NCI-H82 treated with DMSO at 0.1 percent for 48 hours (cell line): ENCODE measurements at regions not wholly inside any gene's neighbourhood (a gene's known extent, or its start where the extent isn't known, plus 50 kb on each side); places are given as distances from the start of the nearest gene placed in this dataset.

ENCODE experiments used
- DNase-seq: peaks from one replicate; lab custom pipeline; 2025; ENCODE audit not compliant: unreplicated experiment; lab: John Stamatoyannopoulos, UW

DNA sequence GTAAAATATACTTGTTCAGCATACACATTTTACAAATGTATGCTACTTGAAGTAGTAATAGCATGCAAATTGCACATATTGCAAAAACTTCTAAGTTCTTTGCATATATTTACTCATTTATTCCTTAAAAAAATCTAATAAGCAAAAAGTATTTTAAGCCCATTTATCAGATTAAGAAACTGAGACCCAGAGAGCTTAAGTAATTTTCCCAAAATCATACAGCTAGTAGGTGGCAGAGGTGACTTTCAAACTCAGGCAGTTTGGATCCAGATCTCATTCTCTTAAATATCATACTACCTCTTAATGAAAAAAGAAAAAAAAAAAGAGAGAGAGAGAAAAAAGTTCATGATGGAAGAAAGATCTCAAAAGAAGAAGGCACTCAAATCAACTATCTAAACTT, 157.9 kb downstream of the RPS12 start:
- no peak for DNase-seq

DNA sequence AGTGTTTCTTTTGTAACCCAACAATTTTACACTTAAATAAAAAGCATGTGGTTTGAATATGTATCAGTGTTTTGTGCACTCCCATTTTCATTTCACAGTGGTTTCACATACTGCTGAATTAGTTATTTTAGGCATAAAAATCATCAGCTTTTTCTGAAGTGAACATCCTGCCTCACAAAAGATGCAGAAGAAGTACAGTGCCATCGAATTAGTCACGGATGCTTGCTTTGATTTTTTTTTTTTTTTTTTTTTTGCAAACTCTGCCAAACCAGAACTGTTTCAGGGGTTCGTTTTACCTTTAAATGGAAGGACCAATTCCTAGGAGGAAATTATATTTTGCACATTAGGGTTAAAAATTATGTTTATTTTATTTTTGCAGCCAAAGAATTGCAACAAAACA, 158.6 kb downstream of the RPS12 start:
- no peak for DNase-seq

DNA sequence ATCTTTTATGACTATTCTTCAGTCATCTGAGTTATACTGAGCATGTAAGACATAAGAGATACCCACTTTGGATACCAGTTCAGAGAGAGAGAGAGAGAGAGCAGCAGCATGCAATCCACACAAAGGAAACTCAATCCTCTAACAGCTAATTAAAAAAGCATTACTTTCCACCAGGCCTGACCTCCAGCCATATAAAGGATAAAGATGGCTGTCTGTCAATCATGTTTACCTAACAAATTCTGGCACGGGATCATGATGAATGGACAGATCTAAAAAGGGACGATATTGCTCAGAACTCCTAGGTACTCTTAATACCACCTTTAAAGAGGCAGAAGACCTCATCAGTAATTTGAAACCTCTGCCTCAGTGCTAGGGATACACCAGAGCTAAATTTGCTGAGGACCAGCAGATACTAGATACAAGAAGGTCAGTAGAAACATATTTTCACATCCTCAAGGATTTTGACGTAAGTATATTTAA, 159.2 kb downstream of the RPS12 start:
- DNase-seq: no peak

DNA sequence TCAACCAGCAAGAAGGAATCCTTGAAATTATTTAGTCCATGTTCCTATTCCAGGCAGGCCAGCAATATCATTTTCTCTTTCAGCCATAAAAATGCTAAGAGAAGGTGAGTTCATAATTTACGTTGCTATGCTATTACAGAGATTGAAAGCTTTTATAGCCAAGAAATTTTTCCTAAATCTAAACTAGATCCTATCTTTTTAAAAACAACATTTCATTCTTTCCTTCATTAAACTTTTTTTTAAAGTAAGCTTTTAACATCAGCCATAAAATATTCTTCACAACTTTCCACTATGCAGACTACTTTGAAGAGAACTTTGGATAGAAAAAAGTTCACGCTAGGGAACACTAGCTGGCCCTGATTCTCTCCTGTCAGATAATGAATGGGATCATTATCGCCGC, 159.8 kb downstream of the RPS12 start:
- DNase-seq: no peak

DNA sequence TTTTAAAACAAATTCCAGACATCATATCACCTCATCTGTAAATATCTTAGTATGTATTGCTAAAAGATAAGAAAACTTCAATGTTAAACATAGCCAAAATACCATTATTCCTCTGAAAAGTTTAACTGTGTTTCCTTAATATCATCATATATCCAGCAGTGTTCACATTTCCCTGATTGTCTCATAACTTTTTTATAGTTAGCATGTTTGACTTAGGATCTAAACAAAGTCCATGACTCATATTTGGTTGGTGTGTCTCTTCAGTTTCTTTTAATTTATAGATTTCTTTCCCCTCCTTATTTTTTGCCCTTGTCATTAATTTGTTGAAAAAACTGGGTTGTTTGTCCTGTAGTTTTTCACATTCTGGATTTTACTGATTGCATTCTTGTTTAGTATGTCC, 163.0 kb downstream of the RPS12 start:
- no peak for DNase-seq

DNA sequence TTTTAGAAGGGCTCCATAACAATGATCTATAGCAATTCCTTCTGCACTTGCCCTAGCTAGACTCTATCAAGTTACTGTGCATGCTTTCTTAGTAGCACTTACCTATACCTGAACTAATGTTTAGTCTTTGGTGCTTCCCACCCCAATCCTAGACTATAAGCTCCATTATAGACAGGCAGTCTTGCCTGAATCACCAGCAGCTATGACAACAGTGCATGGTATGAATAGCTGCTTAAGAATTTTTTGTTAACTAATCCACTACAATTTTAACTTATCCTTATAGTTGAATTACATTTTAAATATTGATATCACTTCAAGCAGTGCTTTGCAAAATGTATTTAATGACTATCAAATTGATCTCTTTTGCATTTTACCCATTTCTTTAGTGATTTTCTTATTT, 164.3 kb downstream of the RPS12 start:
- DNase-seq: no peak

DNA sequence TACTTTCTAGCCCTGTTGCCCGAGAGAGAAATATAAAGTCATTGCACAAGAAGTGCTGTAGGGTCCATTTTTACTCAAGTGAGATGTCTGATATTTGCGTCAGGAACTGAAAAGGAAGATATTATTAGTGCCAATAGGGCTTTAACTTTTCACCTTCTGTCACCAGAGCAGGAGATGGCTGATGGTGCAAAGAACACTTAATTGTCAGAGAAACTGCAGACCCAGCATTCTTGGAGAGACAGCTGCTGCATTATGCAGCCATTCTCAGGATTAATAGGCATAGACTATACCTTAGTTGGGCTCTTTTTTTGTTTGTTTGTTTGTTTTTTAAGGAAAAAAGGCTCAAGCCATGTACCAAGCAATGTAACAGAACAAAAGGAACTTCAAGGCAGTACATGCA, 179.4 kb downstream of the RPS12 start:
- DNase-seq: no peak

DNA sequence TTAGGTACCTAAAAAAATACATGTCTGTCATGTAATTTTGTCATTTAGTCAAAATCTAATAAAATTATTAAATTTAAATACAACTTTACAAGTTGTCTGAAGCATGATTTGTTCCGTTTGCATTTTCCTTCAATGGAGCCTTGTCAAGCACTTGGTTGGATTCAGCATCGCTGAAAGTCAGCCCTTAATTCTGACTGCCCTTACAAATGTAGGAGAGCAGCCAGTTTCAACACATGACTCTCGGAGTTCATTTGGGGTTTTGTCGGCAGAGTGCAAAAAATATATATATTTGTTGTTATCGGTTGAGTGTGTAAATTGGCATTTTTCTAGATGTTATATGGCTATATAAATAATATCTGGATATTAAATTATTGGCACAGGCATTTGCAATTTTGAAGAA, 180.6 kb downstream of the RPS12 start:
- no peak for DNase-seq

DNA sequence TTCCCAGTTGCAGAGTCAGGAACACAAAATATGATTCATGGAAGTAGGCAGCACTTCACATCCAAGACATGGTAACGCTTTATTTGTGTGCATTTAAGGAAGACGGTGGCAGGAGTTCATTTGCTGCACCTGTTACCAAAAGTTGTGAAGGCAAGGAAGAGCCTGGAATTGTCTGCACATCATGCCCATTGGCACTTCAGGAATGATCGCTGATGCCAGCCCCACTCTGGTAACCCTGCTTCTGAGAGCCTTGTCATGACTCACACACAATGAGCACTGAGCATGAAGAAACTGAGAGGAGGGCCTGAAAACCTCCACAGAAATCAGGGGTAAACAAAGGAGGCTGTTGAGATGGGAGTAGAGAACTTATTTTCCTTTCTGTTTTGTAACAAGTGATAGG, 181.1 kb downstream of the RPS12 start:
- DNase-seq: no peak

DNA sequence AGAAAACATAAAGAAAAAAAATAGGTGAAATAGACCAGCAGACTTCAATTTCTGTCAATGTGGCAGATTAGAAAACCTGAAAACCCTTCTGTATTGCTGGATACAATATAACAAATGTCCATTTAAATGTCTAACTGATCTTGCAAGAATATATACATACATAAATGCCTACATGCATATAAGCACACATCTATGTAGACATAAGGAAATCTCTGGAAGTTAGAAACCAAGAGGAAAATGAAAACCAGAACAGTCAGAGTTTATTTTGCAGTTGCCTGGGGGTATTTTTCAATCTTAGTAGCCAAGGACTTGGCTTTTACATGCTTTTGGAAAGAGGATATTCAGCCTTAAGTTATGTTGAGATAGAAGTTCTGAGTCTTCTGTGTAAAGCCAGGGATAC, 184.0 kb downstream of the RPS12 start:
- DNase-seq: no peak

DNA sequence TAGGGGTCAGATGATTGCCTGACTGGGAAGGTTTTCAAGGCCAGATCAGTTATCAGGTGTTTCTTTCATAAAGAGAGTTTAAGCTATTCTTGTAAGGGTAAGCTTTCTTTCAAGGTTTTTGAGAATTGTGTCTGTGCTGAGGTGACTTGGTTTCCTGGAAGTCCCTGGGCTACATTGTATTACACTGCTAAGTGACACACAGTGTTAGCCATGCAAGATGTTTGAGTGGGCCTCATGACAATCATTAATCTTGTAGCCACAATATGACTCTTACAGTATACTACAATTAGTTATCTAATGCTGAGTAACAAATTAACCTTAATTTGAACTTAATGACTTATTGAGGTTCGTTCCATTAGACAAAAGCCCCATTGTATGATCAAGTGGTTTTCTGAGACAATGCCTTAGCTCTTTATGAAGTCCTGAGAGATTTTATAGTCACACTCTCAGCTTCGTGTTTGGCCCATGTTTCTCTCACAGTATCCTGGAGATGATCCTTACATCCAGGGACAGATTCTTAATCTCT, 186.7 kb downstream of the RPS12 start:
- DNase-seq: no peak

DNA sequence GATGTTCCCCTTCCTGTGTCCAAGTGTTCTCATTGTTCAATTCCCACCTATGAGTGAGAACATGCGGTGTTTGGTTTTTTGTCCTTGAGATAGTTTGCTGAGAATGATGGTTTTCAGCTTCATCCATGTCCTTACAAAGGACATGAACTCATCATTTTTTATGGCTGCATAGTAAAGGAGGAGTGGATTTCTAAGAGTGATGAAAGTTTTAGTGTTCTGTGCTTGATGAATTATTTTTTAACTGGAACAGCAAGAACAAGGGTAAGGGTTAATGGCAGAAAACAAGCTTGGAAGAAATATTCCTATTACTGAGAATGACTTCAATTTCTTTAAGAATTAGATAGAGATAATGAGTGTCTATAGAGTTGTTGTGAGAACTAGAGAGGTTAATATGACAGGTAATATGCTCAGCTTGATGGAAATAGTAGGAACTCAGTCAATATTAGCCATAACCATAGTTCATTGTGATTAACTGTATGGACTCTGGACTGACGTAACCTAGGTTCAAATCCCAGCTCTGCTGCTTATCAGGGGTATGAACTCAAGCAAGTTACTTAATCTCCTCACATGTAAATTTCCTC, 190.0 kb downstream of the RPS12 start:
- no peak for DNase-seq

DNA sequence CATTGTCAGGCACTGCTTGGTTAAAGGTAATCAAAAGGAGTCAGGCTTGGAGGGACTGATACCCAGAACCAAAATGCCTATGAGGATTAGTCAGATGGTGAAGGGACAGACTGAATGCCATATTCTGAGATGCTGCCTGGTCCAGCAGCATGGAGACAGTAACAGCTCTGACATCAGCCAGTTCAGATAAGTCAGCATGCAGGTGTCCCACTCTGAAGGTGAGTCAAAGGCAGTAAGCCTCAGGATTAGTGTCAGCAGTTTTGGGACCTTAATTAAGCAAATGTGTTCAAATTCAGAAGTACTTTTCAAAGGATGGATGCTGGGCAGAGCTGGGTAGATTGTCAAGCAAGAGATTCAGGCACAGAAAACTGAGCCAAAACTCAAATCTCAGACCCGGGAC, 198.4 kb downstream of the RPS12 start:
- no peak for DNase-seq

DNA sequence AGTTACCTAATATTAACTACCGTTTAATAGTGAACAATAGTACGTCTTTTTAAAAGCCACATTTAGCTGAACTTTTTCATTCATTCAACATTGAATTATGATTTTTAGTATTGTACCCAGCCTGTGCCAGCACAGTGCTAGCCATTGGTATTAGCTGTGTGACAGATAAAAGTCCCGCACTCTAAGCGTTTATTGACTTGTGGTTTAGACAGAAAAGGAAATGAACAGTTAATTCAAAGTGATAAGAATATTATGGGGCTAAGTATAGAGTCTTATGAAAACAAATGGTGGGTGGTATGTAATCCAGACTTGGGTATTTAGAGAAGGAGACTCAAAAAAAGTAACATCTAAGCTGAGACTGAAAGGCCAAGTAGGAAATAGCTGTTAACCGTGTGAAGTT, 202.3 kb downstream of the RPS12 start:
- DNase-seq: no peak

DNA sequence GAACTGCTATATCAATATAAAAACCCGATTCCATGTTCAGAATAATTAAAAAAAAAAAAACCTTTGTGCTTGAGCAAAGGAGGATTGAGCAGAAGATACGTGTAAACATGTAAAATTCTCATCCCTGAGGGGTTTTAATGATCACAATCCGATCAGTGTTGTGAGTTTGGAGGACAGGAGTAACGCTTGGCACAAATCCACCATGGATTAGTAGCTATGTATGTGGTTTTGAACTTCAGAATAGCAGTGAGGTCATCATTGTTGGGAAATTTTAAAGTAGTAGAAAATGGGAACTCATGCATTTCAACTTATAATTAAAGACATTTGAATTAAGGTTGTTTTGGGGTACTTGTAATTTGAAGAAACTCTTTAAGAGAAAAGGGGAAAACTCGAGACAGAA, 203.2 kb downstream of the RPS12 start:
- DNase-seq: no peak

DNA sequence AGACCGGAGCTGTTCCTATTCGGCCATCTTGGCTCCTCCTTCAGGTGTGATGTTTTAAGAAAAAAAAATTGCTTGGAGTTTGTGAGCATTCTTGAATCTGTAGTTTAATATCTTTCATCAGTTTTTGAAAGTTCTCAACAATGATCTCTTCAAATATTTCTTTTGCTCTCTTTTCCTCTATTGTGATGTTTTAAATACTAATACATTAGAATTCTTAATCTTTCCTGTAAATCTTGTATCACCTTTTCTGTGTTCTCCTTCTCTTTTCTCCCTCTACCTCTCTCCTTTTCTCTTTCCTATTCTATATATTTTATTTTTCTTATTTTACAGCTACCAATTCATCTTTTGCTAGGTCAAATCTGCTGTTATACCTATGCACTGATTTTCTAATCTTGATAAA, 212.3 kb downstream of the RPS12 start:
- DNase-seq: no peak

DNA sequence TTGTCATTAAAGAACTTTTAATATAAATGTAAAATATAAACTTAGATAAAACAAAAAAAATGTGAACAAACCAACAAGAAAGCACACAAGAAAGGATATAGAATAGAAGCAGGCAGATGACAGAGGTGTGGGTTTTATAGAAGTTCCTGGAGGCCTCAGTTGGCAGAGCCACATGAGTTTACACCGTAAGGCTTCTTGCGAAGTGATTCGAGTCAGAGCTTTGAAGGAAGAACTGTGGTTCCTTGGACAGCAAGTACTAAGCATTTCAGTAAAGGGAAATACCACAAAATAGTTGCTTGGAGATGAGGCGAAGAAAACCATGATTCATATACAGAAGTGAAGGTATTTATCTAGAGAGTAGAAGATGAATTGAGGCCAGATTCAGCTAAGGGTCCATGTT, 207.9 kb upstream of the EYA4 start:
- DNase-seq: no peak

DNA sequence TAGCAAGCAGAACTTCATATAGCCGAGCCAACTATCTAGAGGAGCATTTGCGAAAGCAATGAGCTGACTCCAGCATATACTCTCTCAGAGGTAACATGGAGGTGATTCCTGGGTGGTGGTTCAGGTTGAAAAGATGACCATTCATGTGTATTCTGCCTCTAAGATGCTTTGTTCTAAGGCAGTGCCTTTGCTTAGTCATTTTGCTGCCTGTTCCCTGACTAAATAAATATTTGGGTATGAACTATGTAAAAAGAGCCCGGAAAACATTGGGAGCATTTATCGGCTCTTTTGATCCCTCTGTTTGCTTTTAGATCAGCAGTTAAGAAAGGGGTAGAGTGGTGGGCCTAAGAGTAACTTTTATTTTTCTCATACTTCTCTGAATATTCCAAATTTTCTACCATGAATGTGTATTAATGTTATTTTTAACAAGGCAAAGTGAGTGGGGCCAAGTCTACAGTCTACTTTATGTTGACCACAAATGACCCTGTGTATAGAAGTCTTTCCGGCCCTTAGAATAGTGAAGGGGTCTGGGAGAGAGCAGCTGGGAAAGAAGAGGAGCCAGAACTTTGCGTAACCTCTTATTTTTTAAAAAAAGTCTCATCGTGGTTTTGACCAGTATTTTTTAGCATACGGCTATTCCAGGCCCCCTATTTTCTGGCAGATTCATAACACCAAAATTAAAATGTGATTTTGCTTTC, 206.5 kb upstream of the EYA4 start:
- no peak for DNase-seq

DNA sequence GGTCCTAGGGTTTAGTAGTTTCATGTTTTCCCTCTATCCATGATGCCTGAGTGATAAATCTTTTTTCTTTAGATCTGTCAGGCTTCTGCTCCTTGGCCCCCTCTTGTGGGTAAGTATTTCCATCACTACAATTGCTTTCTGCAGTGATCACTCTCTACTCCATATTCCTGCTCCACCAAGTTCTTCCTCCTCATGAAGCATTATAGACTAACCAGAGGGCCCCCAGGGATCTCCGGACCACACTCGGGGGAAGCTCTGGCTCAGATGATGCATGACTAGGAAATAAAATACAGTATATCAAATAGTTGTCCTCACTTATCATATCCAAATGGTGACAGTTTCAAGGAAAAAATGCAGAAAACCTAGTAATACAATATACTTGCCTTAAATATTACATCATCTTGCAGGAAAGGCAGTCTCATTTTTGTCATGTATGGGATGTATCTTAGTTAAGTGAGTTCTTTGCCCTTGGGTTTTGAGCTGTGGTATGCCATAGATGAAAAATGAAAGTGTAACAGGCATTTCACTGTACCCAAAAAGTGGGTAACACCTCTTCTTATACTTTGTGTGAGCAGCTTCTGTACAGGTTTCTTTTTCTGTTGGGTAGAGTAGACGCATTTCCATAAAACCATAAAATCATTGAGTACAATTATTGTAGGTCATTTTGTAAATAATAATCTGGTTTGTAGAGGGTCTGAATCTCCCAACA, 200.9 kb upstream of the EYA4 start:
- no peak for DNase-seq

DNA sequence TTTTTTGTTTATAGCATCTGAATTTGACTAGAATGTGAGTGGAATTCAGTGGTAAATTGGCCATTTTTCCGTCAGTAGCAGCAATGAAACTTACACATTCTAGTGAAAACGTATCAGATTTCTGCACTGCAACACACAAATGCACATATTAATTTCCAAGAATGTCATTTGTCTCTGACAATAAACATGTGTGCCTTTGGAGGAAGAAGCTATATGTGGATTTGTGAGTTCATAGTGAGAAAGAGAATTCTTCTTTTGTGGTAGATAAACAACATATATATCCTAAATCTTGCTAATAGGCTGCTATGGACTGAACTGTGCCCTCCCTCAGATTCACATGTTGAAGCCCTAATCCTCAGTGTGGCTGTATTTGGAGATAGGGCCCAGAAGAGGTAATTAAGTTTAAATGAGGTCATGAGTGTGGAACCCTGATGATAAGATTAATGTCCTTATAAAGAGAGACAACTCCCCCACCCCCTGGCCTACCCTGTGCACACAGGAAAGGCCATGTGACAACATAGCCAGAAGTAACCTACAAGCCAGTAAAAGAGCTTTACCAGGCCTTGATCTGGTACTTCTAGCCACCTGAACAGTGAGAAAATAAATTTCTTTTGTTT, 200.2 kb upstream of the EYA4 start:
- no peak for DNase-seq

DNA sequence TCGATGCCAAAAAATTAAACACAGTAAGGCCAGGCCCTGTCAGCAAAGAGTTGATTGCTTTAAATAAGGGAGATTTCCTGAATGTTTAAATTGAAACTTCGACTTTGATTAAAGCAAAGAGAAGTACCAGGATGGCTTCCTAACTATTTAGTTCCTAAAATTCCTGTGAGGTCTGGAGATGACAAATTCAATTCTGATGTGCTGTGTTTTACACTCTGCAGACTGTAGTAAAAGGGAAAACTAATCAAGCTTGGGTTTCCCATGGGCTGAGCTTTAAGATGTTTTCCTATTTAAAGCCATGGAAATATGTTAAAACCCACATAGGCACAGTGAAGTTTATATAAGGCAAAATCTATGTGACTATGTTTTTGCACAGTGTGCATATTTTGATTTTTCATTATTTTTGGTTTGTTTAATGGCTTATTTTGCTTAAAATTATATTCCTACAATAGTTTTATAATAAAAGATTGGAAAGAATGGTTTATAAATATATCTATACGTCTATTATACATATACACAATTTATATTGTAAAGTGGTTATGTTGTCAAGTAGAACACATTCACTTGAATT, 198.5 kb upstream of the EYA4 start:
- DNase-seq: no peak
